Panc1 (cell line): ENCODE measurements at regions not wholly inside any gene's neighbourhood (a gene's known extent, or its start where the extent isn't known, plus 50 kb on each side); places are given as distances from the start of the nearest gene placed in this dataset.

Experiments used
- ATAC-seq: fragments of 200-7000 bp; cut with Tn5 transposase; 2 replicates; pipeline ENCODE4 v1.9.1; 2020; ENCODE audit warnings: mild to moderate bottlenecking, moderate library complexity
- BruUV-seq: library from RNA; stranded (reverse); fragments of 400-500 nt; replicated peaks from 2 replicates; lab custom pipeline; 2021; lab: Mats Ljungman, UMichigan
- CTCF ChIA-PET: fragments of 300-600 bp; sonication (Branson Sonifier 250); formaldehyde crosslinking; loops from one replicate; lab custom pipeline; 2022; ENCODE audit warnings: antibody characterized with exemption; lab: Charles Lee
- POLR2A ChIA-PET: fragments of 300-600 bp; sonication (Branson Sonifier 250); formaldehyde crosslinking; loops from one replicate; lab custom pipeline; 2022; ENCODE audit warnings: antibody characterized with exemption; lab: Charles Lee
- DNase-seq: peaks from one replicate; pipeline ENCODE4 v3.0.0-alpha.2; 2010; ENCODE audit warnings: low read depth, low spot score
- H3K27ac ChIP-seq: 2 replicates; pipeline ENCODE4 v1.5.1; 2011; ENCODE audit warnings: mild to moderate bottlenecking, low read length, inconsistent platforms
- H3K27me3 ChIP-seq: fragments of 200-500 bp; sonication (Bioruptor generic); 2 replicates; pipeline ENCODE4 v1.6.0; 2014; ENCODE audit warnings: low read length, inconsistent platforms; ENCODE audit not compliant: control insufficient read depth, insufficient read depth
- H3K36me3 ChIP-seq: fragments of 200-500 bp; sonication (Bioruptor generic); 2 replicates; pipeline ENCODE4 v1.5.1; 2014; ENCODE audit warnings: inconsistent platforms, mild to moderate bottlenecking, low read length, moderate library complexity; ENCODE audit not compliant: control insufficient read depth, insufficient read depth
- H3K4me1 ChIP-seq: 2 replicates; pipeline ENCODE4 v1.5.1; 2011; ENCODE audit warnings: inconsistent platforms, mild to moderate bottlenecking, low read length, moderate library complexity; ENCODE audit not compliant: control insufficient read depth, insufficient read depth
- H3K4me3 ChIP-seq, 2 experiments: 2 replicates each; pipeline ENCODE4 v1.5.1; 2011 to 2012; ENCODE audit warnings: low read depth in 2 of 2, low read length in 2 of 2, mild to moderate bottlenecking in 2 of 2, inconsistent platforms in 1 of 2, moderate library complexity in 1 of 2
- H3K9me3 ChIP-seq: fragments of 200-500 bp; sonication (Bioruptor generic); 2 replicates; pipeline ENCODE4 v1.5.1; 2014; ENCODE audit warnings: low read depth, mild to moderate bottlenecking, inconsistent platforms, low read length, moderate library complexity; ENCODE audit not compliant: control insufficient read depth, insufficient read depth
- CTCF ChIP-seq: fragments of 450-650 bp; IDR thresholded peaks from 2 replicates; pipeline ENCODE4 v1.5.1; 2017; ENCODE audit warnings: mild to moderate bottlenecking
- POLR2AphosphoS5 ChIP-seq: IDR thresholded peaks from 2 replicates; pipeline ENCODE4 v1.6.1; 2012; ENCODE audit warnings: mild to moderate bottlenecking, low read depth, low read length, moderate library complexity
- REST ChIP-seq, 2 experiments: IDR thresholded peaks; 2 replicates each; pipeline ENCODE4 v1.6.1; 2011 to 2012; ENCODE audit warnings: low read depth in 2 of 2, control low read depth in 1 of 2, low read length in 1 of 2, mild to moderate bottlenecking in 1 of 2, moderate library complexity in 1 of 2; ENCODE audit not compliant: insufficient read depth in 1 of 2
- SIN3A ChIP-seq: IDR thresholded peaks from 2 replicates; pipeline ENCODE4 v1.6.1; 2012; ENCODE audit warnings: low read depth, mild to moderate bottlenecking, low read length, moderate library complexity, borderline replicate concordance; ENCODE audit not compliant: insufficient read depth
- TCF7L2 ChIP-seq: IDR thresholded peaks from 2 replicates; pipeline ENCODE4 v1.6.1; 2011; ENCODE audit warnings: mild to moderate bottlenecking, low read depth, low read length, inconsistent platforms
- in situ Hi-C: cut with HindIII; loops from 2 replicates; pipeline ENCODE4 v1.10.0; 2016; ENCODE audit warnings: low sequenced_read_pairs, low pct_unique_long_range_greater_than_20kb
- intact Hi-C: fragments of 100-400 bp; cut with micrococcal nuclease; formaldehyde crosslinking; loops from one replicate; pipeline ENCODE4 v1.10.0; 2022; ENCODE audit not compliant: unreplicated experiment

GRCh38 chr3:181403876-181404660, 307.7 kb upstream of the SOX2 start:
- Histone ChIP-seq H3K36me3 (no peaks in the 10 kb centered on the region), H3K4me1 (no peaks in the 10 kb centered on the region), H3K27ac (no peak overlapping the region), H3K4me3 (no peak overlapping the region), H3K9me3 (no peaks in the 10 kb centered on the region), H3K27me3 (no peaks in the 10 kb centered on the region)
- ChIA-PET CTCF (no interaction called here), POLR2A (no interaction called here)
- ATAC-seq = no peak
- intact Hi-C loops (no loop called here), in situ Hi-C loops (no loop called here)
- no TSS peak for BruUV-seq
- TF ChIP-seq POLR2AphosphoS5 (no peak), SIN3A (no peak), TCF7L2 (no peak), REST (IDR thresholded peaks at IDR 0.05; ENCODE audit: insufficient read depth in 1 of 2, low read depth in 2 of 2, low read length in 1 of 2) (no peak), CTCF (no peak)
- no peak for DNase-seq

GRCh38 chr3:181402347-181402746, 309.4 kb upstream of the SOX2 start:
- BruUV-seq = no TSS peak
- DNase-seq (no peak), ATAC-seq (no peak)
- Histone ChIP-seq H3K9me3 (no peaks in the 10 kb centered on the region), H3K27me3 (no peaks in the 10 kb centered on the region), H3K4me1 (no peaks in the 10 kb centered on the region), H3K27ac (no peak overlapping the region), H3K36me3 (no peaks in the 10 kb centered on the region), H3K4me3 (no peak overlapping the region)
- POLR2A ChIA-PET = no interaction called here
- in situ Hi-C loops (no loop called here), intact Hi-C loops (no loop called here)
- TF ChIP-seq CTCF (no peak), POLR2AphosphoS5 (no peak), TCF7L2 (no peak), REST (IDR thresholded peaks at IDR 0.05; ENCODE audit: insufficient read depth in 1 of 2, low read depth in 2 of 2, low read length in 1 of 2) (no peak), SIN3A (no peak)
- CTCF ChIA-PET = no interaction called here
